ENCODE measurements at regions not wholly inside any gene's neighbourhood (a gene's known extent, or its start where the extent isn't known, plus 50 kb on each side); places are given as distances from the start of the nearest gene placed in this dataset.

GRCh38 chr14:49527221-49527620 lies 59.0 kb downstream of the RPS29 start:
- FAIRE-seq = no peak

GRCh38 chr14:49526101-49526500 lies 60.1 kb downstream of the RPS29 start:
- FAIRE-seq = no peak

- FAIRE-seq = no peak
Observed at GRCh38 chr14:49516286-49516685, 69.9 kb downstream of the RPS29 start.

- FAIRE-seq = no peak
Observed at GRCh38 chr14:49512571-49512970, 73.6 kb downstream of the RPS29 start.

- no peak for FAIRE-seq
Observed at GRCh38 chr14:49512147-49512551, 74.0 kb downstream of the RPS29 start.

- no peak for FAIRE-seq
Observed at GRCh38 chr14:49508124-49508523, 78.1 kb downstream of the RPS29 start.

GRCh38 chr14:49506650-49507049 lies 79.5 kb downstream of the RPS29 start:
- FAIRE-seq = no peak

- FAIRE-seq = no peak
Observed at GRCh38 chr14:49505041-49505766, 81.0 kb downstream of the RPS29 start.

GRCh38 chr14:49497725-49498348 lies 88.3 kb downstream of the RPS29 start:
- FAIRE-seq = peak; percentile 96

- FAIRE-seq = no peak
Observed at GRCh38 chr14:49497267-49497666, 88.9 kb downstream of the RPS29 start.

- no peak for FAIRE-seq
Observed at GRCh38 chr14:49494836-49495235, 91.3 kb downstream of the RPS29 start.

- FAIRE-seq = no peak
Observed at GRCh38 chr14:49493557-49493956, 92.6 kb downstream of the RPS29 start.

- FAIRE-seq = no peak
Observed at GRCh38 chr14:49492151-49492550, 94.0 kb downstream of the RPS29 start.

GRCh38 chr14:49489341-49489740 lies 96.8 kb downstream of the RPS29 start:
- no peak for FAIRE-seq

- no peak for FAIRE-seq
Observed at GRCh38 chr14:49487238-49487637, 98.9 kb downstream of the RPS29 start.

GRCh38 chr14:49485290-49485689 lies 100.9 kb downstream of the RPS29 start:
- FAIRE-seq = no peak

GRCh38 chr14:49484180-49484579 lies 102.0 kb downstream of the RPS29 start:
- FAIRE-seq = no peak

GRCh38 chr14:49483268-49483667 lies 102.9 kb downstream of the RPS29 start:
- FAIRE-seq = no peak

GRCh38 chr14:49480979-49481498 lies 105.1 kb downstream of the RPS29 start:
- no peak for FAIRE-seq

- no peak for FAIRE-seq
Observed at GRCh38 chr14:49480053-49480760, 106.0 kb downstream of the RPS29 start.

- no peak for FAIRE-seq
Observed at GRCh38 chr14:49479432-49479831, 106.7 kb downstream of the RPS29 start.

- no peak for FAIRE-seq
Observed at GRCh38 chr14:49478784-49479183, 107.4 kb downstream of the RPS29 start.

- no peak for FAIRE-seq
Observed at GRCh38 chr14:49467091-49467490, 119.1 kb downstream of the RPS29 start.

GRCh38 chr14:49464885-49465284 lies 121.3 kb downstream of the RPS29 start:
- FAIRE-seq = no peak
